Activated CD4-positive, alpha-beta T cell treated with anti-CD3 and anti-CD28 coated beads, Interleukin-2, Interleukin-6, amounts not matched to agents 100 ng/mL and 50 ng/mL, durations not matched to agents 16 hours and 8 hours (primary cell): ENCODE measurements at regions not wholly inside any gene's neighbourhood (a gene's known extent, or its start where the extent isn't known, plus 50 kb on each side); places are given as distances from the start of the nearest gene placed in this dataset.
A peak's percentile ranks its signal among the peaks of the same experiment; 100 is the strongest.
"Not testable (repeated sequence)": the region's sequence is repeated elsewhere in the genome, so short reads cannot be mapped to it uniquely, and the experiment has no call there.

Experiments used
- DNase-seq: peaks from one replicate; pipeline ENCODE4 v3.0.0-alpha.2; 2020

DNA sequence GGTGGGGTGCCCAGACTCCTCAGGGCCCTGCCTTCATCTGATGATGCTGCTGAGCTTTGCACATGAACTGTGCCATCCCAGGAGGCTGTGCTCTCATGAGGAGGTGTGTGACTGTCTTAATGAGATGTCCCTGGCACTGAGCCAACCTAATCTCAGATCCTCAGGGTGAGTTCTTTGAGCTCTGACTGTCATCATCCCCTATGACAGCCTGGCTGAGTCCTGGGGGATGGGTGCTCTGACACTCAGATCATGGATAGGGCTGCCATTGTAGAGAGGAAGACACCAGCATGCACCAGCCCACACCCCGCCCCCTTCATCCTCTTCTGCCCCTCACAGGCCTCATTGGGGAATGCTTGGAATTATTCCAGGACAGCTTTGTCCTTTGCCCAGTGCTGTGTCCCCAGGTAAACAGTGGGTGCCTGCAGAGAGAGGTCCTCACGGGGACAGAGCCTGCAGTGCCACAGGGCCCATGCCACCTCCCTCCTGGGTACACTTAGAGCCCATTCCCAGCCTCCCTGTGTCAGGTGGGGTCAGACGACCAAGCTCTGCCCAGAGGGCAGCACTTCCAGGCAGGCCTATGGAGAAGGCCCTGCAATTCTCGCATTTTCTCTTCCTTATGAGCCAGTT, 310.1 kb upstream of the SFSWAP start:
- not testable (repeated sequence) for DNase-seq

DNA sequence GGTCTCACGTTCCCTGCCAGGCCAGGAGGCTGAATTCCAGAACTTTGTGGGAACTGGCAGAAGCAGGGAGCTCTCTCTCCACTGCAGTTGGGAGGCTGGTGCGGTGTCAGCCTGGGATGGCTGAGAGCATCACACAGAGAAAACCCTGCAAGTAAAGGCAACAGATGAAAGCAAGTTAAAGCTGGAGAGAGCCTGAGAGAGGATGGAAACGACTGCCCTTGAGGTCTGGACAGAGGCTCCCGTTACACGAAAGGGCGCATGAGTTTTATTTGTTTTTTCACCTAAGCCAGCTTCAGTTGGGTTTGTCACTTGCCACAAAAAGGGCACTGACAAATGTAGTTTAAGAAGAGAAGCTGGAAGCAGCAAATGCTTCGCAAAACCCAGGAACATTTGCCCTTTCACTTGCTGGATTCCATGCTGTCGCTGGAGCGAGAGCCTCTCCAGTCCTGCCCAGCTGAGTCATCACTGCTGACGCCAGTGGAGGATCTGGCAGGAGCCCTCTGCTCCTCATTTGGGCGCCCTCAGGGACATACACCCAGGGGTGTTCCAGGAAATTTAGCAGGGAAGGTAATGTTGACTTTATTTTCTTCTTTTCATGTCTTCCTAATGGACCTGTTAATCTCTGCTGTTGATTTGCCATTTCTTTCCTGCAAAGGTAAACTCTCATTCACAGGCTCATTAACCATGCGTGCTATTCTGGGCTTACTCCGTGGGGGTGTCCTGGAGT, 308.8 kb upstream of the SFSWAP start:
- DNase-seq: not testable (repeated sequence)

DNA sequence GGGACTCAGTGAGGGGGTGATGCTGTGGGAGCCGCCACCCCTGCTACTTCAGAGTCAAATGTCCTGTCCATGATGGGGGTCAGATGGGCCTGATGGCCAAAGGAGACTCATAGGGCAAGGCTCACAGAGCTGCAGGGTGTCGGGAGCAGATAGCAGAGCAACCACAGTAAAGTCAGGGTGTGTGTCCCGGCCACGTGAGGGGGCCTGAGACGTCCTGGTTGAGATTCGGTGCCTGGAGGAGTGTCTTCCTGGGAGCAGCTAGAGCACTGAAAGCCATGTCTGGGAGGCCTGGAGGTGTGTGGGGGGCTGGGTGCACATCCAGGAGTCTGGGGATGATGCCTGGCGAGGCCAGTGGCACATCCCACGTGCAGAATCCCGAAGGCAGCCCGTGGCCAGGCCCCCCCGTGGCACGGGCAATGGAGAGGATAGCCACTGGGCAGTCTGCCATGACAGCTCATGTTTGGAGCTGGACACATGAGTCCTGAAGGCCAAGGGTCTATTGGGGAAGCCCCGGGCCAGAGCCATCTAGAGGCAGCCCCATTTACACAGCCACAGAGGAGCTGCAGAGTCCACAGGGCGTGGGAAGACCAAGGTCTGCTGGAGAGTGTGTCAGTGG, 308.0 kb upstream of the SFSWAP start:
- no peak for DNase-seq

DNA sequence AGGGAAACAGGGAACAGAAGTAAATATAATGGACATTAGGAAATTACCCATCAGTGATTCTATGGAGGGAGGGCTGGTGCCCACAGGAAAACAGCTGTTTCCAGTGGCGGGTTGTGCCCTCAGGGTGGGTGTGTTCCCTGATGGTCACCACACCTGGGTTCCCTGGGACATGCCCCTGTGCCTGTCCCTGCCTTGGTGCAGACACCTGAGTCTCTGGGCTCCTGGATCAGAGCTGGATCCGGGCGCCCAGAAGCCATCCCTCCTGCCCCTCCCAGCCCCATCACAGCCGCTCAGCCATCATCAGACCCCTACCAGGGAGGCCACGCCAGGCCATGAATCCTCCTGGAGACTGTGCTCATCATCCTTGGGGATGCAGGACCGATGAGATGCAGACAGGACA, 307.2 kb upstream of the SFSWAP start:
- DNase-seq: no peak

DNA sequence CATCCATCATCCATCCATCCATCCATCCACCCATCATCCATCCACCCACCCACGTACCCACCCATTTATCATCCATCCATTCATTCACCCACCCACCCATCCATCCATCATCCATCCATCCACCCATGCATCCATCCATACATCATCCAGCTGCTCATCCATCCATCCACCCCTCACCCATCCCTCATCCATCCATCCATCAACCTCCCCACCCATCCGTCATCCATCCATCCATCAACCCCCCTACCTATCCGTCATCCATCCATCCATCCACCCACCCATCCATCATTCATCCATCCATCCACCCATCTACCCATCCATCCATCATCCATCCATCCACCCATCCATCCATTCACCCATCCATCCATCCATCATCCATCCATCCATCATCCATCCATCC, 306.2 kb upstream of the SFSWAP start:
- DNase-seq: no peak

DNA sequence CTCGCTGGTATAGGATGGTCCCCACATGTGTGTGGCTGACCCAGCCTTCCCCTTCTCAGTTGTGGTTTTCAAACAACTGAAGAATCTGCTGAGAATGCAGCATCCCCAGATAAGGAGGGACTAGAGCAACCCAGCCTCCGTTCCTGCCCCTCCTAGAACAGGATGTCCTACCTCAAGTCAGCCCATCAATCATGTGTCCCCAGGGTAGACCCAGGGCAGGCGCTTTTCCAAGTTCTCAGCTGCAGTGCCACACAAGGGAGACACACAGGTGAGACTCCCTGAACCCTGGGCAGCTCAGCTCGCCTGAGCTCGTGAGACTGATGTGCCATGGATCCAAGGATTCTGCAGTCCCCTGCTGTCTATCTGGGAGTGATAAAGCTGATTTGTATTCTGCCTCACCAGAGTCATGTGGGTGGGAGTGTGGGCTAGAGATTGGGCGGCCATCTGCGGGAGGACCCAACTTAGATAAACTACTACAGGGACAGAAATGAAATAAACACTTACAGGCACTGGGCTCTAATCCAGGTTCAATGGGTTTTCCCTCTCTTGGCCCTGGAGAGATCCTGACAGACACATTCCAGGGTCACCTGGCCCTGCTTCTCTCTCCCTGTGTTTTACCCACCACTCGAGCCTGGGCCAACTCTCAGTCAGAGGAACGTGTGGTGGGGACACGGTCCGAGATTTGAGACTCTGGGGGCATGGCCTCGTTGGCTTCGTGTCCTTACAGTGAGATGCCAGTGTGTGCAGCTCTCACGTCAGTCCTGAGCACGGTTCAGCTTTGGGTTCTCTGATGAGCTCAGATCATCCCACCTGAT, 303.5 kb upstream of the SFSWAP start:
- DNase-seq: no peak

DNA sequence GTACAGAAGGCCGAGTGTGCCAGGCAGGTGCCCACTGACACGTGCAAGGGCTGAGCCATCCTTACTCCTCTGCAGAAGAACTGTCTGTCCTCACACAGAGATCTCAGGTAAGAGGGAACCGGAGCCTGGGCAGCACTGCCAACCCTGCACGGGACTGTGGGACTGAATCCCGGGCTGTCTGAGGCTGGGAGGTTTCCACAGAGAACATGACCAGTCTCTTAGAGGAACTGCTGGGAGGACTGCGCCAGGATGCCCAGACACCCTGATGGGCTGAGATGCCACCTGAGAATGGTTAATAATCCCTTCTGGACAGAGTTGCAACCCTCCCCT, 302.9 kb upstream of the SFSWAP start:
- DNase-seq: no peak

DNA sequence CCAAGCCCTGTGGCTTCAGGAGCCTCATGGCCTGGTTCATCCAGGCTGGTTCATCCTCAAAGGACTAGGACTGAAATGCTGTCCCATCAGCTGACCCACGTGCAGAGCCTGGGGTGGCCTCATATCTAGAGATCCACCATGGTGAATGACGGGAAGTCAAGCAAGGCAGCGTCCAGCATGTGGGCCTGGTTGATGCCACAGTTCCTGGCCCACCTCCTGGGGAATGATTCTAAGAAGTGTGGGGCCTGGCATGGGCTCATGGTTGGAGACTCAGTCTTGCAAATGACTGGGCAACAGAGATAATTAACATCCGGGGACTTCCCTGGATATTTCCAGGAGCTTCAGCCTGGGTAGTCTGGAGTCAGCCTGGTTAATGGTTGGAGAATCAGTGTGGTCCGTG, 302.4 kb upstream of the SFSWAP start:
- DNase-seq: no peak

DNA sequence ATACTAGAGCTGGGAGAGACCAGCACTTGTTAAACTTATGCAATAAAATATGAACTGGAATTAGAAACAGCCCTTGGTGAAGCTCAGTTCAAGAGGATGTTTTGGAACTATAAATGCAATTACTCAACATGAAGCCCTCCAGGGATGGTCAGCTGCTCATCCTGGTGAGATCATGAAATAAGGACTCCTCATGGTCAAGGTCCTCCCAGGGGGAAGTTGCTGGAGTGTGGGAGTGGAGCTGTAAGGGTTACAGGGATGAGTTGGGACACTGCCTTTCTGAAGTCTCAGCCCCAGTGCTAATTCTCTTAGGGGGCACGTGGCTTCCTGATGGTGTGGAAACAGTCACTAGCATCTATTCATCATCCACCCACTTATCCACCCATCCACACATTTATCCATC, 301.7 kb upstream of the SFSWAP start:
- DNase-seq: no peak

DNA sequence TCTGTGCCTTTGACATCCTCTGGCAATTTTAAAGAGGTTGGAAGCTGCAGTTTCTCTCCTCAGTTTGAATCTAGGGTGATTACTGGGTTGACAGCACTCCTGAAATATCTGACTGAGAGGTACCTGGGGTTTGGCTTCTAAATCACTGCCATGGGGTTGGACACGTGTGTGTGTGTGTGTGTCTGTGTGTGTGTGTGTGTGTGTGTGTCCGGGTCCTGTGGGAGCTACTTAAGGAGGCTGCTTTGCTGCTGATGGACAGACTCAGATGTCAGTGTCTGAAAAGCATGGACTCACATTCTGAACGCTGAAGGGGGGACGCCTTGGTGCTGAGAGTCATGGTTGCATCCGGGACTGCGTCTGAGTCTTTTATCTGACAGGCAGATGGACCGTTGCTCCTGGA, 299.1 kb upstream of the SFSWAP start:
- not testable (repeated sequence) for DNase-seq

DNA sequence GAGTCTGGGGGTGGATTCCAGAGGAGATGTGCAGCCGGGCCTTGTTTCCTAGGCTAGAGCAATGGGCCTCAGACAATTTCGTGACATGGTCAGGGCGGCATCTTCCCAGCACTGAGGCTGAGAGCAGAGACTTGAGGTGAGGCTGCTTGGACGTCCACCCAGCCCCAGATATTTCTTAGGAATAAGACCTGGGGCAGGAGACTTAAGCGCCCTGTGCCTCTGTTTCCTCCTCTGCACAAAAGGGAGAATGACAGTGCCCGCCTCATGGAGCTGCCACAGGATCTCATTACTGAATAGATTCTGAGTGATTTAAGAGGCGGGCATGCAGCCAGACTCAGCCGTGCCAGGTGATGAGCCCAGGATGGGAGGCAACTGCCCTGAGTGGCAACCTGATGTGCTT, 297.9 kb upstream of the SFSWAP start:
- no peak for DNase-seq

DNA sequence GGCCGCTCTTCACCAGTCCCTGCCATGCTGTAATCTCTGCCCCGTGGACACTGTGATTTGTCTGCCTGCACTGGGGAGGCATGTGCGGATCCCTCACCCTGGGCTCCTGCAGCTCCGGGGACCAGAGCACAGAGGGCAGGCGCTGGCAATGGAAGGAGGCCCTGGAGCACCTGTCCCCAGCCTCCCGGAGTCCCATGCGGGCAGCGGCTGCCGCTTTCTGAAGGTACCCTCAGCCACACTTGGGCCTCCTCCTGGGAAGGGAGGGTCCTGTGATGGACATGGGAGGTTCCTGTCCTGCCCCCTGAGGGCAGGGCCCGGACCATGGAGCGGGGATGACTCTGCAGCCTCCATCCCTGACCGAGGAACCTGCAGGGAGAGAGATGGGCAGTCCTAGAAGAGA, 297.4 kb upstream of the SFSWAP start:
- DNase-seq: no peak

DNA sequence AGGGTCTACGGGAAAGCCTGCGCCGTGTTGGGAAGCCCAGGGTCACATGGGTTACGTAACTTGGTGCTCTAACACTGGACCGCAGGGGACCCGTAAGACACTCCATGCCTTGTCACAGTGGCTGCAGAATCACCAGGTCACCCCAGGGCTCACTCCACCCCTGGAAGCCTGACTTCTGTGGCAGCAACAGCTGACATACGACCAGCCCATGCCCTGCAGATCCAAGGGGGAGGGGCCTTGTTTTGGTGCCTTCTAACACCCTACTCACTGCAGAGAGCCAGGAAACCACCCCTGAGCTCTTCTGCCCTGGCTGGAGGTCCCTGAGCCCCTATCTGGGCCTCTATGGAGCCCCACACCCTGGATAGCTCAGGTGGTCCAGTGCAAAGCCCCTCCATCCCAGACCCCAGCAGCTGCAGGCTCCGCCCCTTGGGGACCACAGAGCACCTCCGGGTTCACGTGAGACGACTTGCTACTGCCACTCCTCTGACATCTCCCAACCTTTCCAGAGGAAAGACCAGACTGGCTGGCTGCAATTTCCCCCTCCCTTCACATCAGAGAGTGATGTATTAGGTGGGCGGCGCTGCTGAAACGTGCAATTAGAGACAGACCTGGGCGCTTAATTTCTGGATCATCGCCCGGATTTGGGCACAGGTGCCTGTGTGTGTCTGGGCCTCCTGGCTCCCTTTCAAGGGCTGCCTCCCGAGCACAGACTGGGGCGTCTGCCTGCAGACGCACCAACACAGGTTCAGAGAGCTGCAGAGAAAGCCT, 296.6 kb upstream of the SFSWAP start:
- not testable (repeated sequence) for DNase-seq

DNA sequence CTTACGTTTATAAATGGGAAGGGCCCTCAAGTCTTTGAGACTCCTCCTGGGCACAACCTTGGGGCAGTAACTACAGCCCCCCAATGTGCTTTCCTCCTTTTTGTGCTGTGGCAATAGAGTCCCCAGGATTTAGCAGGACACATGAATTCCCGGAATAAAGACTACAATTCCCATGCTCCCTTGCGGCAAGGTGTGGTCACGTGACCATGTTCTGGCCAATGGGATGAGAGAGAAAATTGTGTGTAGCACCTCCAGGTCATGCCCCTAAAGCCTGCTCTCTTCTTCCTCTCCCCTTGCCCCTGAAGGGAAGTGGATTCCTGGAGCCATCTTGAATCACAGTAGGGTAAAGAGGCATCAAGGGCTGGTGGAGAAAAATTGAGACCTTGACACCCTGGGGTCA, 295.1 kb upstream of the SFSWAP start:
- peak; percentile 13 for DNase-seq

DNA sequence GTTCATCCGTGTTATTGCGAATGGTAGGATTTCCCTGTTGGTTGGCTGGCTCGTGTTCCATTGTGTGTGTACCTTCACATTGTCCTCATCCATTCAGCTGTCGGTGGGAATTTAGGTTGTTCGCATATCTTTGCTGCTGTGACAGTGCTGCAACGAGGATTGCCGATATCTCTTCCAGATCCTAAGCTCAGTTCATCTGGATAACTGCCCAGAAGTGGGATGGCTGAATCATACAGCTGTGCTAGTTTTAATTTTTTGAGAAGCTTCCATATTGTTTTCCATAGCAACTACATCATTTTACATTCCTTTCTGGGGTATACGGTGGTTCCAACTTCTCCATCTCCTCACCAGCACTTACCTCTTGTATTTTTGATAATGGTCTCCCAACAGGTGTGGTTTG, 292.8 kb upstream of the SFSWAP start:
- no peak for DNase-seq

DNA sequence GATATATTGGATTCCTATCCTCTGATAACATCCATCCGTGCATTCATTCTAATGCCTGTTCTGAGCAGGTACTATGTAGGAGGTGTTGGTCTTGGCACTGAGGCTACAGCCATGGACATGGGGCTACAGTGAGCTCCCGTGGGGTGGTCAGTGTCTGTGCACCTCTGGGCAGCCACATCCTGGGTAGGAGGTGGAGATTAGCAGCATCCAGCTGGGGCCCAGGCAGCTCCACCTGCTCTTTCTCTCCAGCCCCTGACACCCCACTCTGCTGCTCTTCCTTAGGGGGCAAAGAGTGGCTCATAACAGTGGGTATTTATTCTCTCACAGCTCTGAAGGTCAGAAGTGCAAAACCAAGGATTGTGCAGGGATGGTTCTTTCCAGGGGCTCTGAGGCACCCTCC, 292.0 kb upstream of the SFSWAP start:
- DNase-seq: no peak

DNA sequence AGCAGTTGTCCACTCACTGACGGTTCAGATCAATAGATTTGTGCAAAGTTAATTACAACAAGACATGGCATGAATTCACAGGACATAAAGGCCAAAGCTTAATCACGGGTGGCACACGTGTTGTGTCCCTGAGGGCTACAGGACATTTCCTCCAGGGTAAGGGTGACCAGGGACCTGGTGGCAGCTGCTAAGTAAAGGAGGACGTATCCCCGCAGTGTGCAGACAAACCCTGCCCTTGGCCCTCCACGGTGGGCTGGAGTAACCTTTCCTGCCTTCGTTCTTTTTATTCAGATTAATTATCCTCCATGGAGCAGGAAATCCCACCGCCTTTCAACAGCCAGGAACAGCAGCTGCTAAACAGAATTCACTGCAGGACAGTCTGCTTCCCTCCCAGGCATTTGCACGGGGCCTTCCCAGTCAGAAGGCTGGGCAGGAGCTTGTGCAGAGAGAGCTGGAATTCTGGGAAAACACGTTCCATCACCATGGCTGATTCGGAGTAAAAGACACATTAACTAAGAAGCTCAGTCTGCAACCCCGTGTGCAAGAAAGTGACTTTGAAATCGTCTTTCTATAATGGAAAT, 289.9 kb upstream of the SFSWAP start:
- DNase-seq: no peak

DNA sequence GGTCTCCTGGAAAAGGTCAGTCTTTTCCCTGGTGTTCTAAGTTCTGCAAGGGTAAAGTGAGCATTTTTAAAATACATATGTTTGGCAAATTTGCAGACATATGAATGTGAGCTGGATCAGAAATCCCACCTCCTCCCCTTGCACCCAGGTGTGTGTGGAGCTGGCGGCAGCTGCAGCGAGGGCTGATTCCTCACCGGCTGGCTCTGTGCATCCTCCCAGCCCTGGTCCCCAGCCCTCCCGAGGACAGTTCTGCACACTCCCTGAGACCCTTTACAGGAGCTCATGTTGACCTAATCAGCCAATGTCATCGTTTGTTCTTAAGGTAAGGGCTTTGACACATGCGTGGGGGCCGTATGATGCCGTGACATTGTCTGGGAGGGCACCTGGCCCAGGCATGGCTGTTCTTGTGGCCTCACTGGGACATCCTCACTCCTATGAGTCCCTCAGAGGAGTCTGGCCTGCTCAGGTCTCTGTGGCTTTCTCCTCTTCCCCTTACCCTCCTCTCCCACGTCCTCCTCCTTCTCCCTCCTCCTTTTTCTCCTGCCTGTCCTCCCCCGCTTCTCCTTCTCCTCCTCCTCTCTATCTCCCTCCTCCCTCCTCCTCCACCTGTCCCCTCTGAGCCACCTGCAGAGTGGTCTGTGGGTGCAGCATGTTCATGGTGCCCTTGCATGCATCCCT, 289.2 kb upstream of the SFSWAP start:
- no peak for DNase-seq

DNA sequence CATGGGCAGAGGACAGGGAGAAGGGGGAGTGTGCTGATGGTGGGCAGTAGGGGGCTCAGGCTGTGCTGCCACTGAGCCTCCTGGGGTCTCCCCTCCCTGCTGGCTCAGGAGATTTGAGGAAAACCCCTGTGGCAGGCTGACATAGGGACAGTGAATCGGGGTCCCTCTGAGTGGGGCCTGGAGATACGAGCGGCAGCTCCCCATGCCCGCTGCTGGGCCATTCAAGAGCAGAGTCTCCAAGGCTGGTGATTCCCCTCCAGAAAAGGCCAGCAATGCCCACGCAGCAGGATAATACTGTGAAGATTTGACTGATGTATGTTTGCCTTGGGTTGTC, 288.7 kb upstream of the SFSWAP start:
- DNase-seq: no peak

DNA sequence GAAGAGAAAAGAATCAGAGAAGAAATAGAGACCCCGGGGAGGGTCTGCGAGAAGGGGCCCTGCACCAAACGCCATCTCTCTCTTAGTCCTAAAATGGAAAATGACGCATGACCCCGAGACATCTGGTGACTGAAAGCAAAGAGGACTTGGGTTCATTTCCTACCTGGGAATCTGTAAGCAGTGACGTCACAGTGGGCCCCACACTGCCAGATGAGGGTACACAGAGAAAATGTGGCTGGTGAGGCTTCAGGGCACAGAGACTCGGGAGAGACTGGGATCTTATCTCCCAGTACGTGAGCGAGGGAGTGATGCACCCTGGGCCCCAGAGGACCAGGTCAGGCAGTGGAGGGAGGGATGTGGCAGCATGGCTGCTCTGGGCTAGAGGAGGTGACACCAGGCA, 288.1 kb upstream of the SFSWAP start:
- no peak for DNase-seq

DNA sequence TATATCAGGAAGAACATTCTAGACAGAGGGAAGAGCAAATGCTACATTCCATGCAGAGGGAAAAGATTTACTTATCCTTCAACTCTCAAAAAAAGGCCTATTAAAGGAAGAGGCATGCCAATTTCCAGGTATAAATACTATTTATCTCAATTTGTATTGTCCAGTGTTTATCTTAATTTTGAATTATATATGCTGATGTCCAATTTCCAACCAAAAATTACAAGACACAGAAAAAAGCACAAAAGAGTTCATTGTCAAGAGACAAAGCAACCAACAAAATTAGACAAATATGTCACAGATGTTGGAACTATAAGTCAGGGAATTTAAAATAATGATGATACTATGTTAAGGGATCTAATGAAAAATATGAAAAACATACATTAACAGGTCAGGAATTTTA, 286.6 kb upstream of the SFSWAP start:
- DNase-seq: no peak
